Fibroblast of pulmonary artery (primary cell): ENCODE measurements at regions not wholly inside any gene's neighbourhood (a gene's known extent, or its start where the extent isn't known, plus 50 kb on each side); places are given as distances from the start of the nearest gene placed in this dataset.

ENCODE experiments used
- DNase-seq: peaks from one replicate; pipeline ENCODE4 v3.0.0-alpha.2; 2010; ENCODE audit warnings: low read depth
- H3K4me3 ChIP-seq: replicated peaks from 2 replicates; pipeline ENCODE4 v1.5.1; 2011; ENCODE audit warnings: low read depth, mild to moderate bottlenecking, control low read depth, low read length, moderate library complexity
- TF ChIP-seq, protein P1 (sequence below): IDR thresholded peaks from 2 replicates; pipeline ENCODE4 v1.5.1; 2011; ENCODE audit warnings: mild to moderate bottlenecking, control low read depth, low read length, inconsistent platforms; ENCODE audit errors: missing control alignments

DNA sequence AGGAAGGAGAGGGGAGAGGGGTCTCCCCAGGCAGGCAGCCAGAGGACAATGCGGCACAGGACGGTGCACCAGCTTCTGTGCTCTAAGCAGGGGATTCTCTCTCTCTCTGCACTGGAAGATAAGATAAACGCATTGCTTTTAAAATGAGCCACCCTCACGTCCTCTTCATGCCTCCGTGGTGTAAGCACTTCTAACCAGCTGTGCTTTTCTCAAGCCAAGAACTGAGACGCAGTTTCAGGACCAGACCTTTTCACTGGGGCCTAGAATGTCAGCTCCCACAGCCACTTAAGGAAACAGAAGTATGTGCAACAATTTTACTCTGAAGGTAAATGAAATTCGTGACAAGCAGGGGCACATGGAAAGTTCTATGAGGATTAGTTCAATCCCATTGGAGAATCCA lies 82.4 kb downstream of the PSMB1 start:
- no peak overlapping the region for H3K4me3 ChIP-seq
- no peak for DNase-seq
- TF ChIP-seq, protein P1, sequence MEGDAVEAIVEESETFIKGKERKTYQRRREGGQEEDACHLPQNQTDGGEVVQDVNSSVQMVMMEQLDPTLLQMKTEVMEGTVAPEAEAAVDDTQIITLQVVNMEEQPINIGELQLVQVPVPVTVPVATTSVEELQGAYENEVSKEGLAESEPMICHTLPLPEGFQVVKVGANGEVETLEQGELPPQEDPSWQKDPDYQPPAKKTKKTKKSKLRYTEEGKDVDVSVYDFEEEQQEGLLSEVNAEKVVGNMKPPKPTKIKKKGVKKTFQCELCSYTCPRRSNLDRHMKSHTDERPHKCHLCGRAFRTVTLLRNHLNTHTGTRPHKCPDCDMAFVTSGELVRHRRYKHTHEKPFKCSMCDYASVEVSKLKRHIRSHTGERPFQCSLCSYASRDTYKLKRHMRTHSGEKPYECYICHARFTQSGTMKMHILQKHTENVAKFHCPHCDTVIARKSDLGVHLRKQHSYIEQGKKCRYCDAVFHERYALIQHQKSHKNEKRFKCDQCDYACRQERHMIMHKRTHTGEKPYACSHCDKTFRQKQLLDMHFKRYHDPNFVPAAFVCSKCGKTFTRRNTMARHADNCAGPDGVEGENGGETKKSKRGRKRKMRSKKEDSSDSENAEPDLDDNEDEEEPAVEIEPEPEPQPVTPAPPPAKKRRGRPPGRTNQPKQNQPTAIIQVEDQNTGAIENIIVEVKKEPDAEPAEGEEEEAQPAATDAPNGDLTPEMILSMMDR: no peak

DNA sequence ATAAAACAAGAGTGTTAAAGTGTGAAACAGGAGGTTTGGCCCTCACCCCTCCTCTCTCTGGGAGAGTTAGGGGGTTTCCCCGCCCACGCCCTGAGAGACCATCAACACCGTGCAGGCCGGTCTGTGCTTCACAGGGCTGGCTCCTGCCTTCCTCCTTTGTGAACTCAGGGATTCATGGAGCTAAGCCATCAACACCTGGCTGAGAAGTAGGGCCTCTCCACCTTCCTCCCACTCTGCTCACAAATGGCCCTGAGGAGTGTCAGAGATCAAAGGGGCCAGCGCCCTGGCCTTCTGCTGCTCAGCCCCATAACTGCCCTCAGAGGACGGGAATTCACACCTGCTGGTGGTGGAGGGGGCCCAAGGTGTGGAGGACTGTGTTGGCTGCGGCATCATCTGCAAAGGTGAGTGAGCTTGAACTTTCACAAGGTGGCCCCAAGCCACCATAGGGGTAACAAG lies 88.6 kb downstream of the PSMB1 start:
- TF ChIP-seq, protein P1: no peak
- H3K4me3 ChIP-seq: no peak overlapping the region
- no peak for DNase-seq

DNA sequence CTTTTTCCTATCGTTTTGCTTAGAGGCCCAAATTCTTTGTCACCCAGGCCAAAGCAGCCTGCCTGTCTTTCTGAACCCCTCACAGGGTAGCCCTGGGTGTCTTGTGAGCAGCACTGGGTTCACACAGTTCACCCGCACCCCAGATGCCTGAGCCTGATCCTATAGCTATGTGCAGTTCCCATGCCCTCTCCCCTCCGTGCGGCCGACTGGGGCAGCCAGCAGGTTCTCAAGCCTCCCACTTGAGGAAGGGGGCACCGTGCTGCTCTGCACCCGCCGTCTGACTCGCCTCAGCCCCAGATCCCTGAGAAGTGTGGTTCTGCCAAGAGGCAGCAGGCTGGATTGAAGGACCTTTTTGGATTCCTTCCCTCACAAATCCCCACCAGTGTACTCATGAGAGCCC lies 89.0 kb downstream of the PSMB1 start:
- no peak for DNase-seq
- TF ChIP-seq, protein P1: no peak
- no peak overlapping the region for H3K4me3 ChIP-seq

GRCh38 chr6:170463101-170463721 lies 89.9 kb downstream of the PSMB1 start:
- no peak overlapping the region for H3K4me3 ChIP-seq
- TF ChIP-seq, protein P1: no peak
- DNase-seq: no peak

DNA sequence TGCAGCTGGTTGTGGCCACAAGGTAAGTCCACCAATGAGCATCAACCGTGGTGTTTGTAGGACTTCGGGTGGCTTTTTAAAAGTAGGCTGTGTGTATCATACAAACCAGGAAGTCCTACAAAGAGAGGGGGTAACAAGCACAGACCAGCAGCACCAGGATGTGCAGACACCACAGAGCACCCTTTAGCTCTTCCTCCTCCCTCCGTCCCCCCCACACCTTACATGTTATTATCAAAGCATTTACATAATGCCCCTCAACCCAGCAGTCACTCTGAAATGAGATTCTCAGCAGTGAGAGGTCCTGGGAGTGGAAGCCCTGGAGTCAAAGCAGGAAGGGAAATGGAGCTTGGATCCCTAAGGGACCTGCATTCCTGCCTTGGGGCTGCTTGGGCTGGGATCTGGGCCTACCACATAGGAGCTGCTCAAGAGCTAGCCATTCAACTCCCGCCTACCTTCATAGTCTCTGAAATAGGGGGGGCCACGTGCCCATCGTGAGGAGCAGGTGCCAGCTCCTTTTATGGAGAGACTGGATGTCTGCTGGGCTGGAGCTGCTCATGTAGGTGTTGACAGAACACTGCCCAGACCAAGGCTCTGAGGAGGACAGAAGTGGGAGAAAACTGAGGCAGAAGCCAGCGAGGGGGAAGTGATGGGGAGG lies 90.6 kb downstream of the PSMB1 start:
- DNase-seq: no peak
- TF ChIP-seq, protein P1: no peak

GRCh38 chr6:170461556-170462365 lies 91.3 kb downstream of the PSMB1 start:
- no peak for DNase-seq
- TF ChIP-seq, protein P1: no peak
- no peak overlapping the region for H3K4me3 ChIP-seq

More for the DNA sequence above, 90.6 kb downstream of the PSMB1 start:
- no peak overlapping the region for H3K4me3 ChIP-seq
